ENCODE measurements at regions not wholly inside any gene's neighbourhood (a gene's known extent, or its start where the extent isn't known, plus 50 kb on each side); places are given as distances from the start of the nearest gene placed in this dataset.
A peak's percentile ranks its signal among the peaks of the same experiment; 100 is the strongest.

DNA sequence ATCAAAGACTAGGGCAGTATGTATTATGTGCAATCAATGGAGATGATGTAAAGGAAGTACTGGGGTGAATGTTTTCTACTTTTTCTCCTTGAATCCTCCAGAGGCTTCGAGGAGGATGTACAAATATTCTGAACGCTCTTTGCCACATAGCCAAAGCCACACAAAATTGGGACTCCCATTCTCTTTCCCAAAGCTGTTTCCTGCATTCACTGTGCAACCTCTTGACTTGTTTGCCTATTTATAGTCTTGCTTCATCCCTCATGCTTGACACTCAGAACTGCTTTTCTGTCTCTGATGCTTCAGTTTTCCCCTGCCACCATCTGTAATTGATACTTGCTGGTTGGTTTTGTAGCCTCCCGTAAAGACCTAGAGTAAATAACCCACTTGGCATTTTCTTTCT lies 208.2 kb upstream of the RBMS1 start:
- Histone ChIP-seq H3K9ac (ENCODE audit: insufficient read depth in 1 of 2, low read length in 2 of 2) (no peak overlapping the region), H3K27ac (ENCODE audit: low read depth in 1 of 2, low read length in 1 of 2) (no peak overlapping the region), H3K4me1 (ENCODE audit: control insufficient read depth in 5 of 5, insufficient read depth in 5 of 5, low read length in 5 of 5) (peaks cover 0 to 20% (median 3%) of the 10 kb centered on the region in 5 donors), H3K27me3 (ENCODE audit: control insufficient read depth in 3 of 3, insufficient read depth in 3 of 3, low read length in 2 of 3) (no peaks in the 10 kb centered on the region), H3K9me3 (ENCODE audit: control insufficient read depth in 4 of 4, insufficient read depth in 3 of 4, low read length in 3 of 4) (no peaks in the 10 kb centered on the region), H3K36me3 (ENCODE audit: control insufficient read depth in 4 of 4, insufficient read depth in 4 of 4, low read length in 4 of 4) (no peaks in the 10 kb centered on the region), H3K4me3 (no peak overlapping the region)
- ATAC-seq (ENCODE audit: insufficient read depth, low FRiP score) (no peak), DNase-seq (peak in 1 of 3 donors; percentile 17)
- TF ChIP-seq, protein P1, sequence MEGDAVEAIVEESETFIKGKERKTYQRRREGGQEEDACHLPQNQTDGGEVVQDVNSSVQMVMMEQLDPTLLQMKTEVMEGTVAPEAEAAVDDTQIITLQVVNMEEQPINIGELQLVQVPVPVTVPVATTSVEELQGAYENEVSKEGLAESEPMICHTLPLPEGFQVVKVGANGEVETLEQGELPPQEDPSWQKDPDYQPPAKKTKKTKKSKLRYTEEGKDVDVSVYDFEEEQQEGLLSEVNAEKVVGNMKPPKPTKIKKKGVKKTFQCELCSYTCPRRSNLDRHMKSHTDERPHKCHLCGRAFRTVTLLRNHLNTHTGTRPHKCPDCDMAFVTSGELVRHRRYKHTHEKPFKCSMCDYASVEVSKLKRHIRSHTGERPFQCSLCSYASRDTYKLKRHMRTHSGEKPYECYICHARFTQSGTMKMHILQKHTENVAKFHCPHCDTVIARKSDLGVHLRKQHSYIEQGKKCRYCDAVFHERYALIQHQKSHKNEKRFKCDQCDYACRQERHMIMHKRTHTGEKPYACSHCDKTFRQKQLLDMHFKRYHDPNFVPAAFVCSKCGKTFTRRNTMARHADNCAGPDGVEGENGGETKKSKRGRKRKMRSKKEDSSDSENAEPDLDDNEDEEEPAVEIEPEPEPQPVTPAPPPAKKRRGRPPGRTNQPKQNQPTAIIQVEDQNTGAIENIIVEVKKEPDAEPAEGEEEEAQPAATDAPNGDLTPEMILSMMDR (IDR thresholded peaks at IDR 0.05; ENCODE audit: control extremely low read depth, extremely low read depth) = no peak
- 38 to 43% methylated on average over 3 of the region's 3 CpGs for WGBS, 2 donors

GRCh38 chr2:160702754-160703153 lies 209.1 kb upstream of the RBMS1 start:
- TF ChIP-seq, protein P1 (IDR thresholded peaks at IDR 0.05; ENCODE audit: control extremely low read depth, extremely low read depth) = no peak
- Histone ChIP-seq H3K27me3 (ENCODE audit: control insufficient read depth in 3 of 3, insufficient read depth in 3 of 3, low read length in 2 of 3) (no peaks in the 10 kb centered on the region), H3K27ac (ENCODE audit: low read depth in 1 of 2, low read length in 1 of 2) (no peak overlapping the region), H3K9ac (ENCODE audit: insufficient read depth in 1 of 2, low read length in 2 of 2) (no peak overlapping the region), H3K4me3 (no peak overlapping the region), H3K4me1 (ENCODE audit: control insufficient read depth in 5 of 5, insufficient read depth in 5 of 5, low read length in 5 of 5) (peaks cover 0 to 20% (median 3%) of the 10 kb centered on the region in 5 donors), H3K9me3 (ENCODE audit: control insufficient read depth in 4 of 4, insufficient read depth in 3 of 4, low read length in 3 of 4) (no peaks in the 10 kb centered on the region), H3K36me3 (ENCODE audit: control insufficient read depth in 4 of 4, insufficient read depth in 4 of 4, low read length in 4 of 4) (no peaks in the 10 kb centered on the region)
- WGBS, 2 donors = 88 to 97% methylated on average over 1 of the region's 1 CpG
- DNase-seq (no peak), ATAC-seq (ENCODE audit: insufficient read depth, low FRiP score) (no peak)

DNA sequence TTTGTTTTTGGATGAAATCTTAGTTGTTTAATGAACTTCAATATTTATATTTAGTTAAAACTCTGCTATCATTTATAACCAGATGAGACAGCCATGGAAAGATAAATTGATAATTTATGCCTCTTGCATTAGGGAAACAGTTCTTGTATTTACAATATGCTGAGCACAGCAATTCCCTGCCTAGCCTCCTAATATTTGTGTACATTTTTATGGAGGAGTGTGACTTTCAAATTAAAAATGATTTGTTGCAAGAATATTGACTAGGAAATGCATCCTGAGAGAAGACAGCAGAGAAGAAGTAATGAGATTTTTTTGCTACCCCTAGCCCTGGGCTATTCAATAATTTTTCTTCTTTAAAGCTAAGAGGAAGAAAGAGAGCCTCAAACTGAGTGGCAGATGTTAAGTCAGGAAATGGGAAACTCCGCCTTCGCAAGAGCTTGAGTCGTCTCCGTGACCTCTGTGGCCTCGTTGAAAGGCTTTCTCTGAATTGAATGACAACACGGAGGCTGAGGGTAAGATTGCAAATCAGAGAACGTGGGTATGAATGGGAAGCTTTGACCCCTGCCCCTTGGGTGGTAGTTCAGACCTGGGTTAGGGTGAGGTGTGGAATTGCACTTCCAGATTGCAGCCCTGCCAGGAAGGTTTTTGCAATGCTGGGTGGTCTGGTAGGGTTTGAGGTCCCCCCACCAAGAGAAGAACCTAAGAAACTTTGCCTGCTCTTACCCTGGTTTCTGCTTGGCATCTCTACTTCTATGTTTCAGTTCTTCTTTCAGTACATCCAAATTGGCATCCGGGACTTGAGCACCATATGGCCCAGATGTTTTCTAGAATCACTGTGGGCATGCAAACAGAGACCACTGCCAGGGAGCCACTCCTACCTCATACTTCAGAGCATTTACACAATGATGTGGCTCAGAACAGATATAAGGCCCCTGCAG lies 210.3 kb upstream of the RBMS1 start:
- Histone ChIP-seq H3K4me1 (ENCODE audit: control insufficient read depth in 5 of 5, insufficient read depth in 5 of 5, low read length in 5 of 5) (peaks cover 0 to 20% (median 3%) of the 10 kb centered on the region in 5 donors), H3K9me3 (ENCODE audit: control insufficient read depth in 4 of 4, insufficient read depth in 3 of 4, low read length in 3 of 4) (no peaks in the 10 kb centered on the region), H3K27me3 (ENCODE audit: control insufficient read depth in 3 of 3, insufficient read depth in 3 of 3, low read length in 2 of 3) (no peaks in the 10 kb centered on the region), H3K4me3 (no peak overlapping the region), H3K27ac (ENCODE audit: low read depth in 1 of 2, low read length in 1 of 2) (no peak overlapping the region), H3K9ac (ENCODE audit: insufficient read depth in 1 of 2, low read length in 2 of 2) (no peak overlapping the region), H3K36me3 (ENCODE audit: control insufficient read depth in 4 of 4, insufficient read depth in 4 of 4, low read length in 4 of 4) (no peaks in the 10 kb centered on the region)
- 16 to 28% methylated on average over 8 of the region's 8 CpGs for WGBS, 2 donors
- DNase-seq (peak; percentile 16 to 56 (median 27)), ATAC-seq (ENCODE audit: insufficient read depth, low FRiP score) (no peak)
- TF ChIP-seq, protein P1 (IDR thresholded peaks at IDR 0.05; ENCODE audit: control extremely low read depth, extremely low read depth) = no peak
